ENCODE measurements at regions not wholly inside any gene's neighbourhood (a gene's known extent, or its start where the extent isn't known, plus 50 kb on each side); places are given as distances from the start of the nearest gene placed in this dataset.
"Not testable (repeated sequence)": the region's sequence is repeated elsewhere in the genome, so short reads cannot be mapped to it uniquely, and the experiment has no call there.

- DNase-seq (ENCODE audit: low spot score), result no peak
Observed at GRCh38 chr11:69951821-69952220, 126.3 kb upstream of the ANO1 start.

- not testable (repeated sequence) for DNase-seq (ENCODE audit: low spot score)
Observed at GRCh38 chr11:69952229-69952975, 125.7 kb upstream of the ANO1 start.

DNA sequence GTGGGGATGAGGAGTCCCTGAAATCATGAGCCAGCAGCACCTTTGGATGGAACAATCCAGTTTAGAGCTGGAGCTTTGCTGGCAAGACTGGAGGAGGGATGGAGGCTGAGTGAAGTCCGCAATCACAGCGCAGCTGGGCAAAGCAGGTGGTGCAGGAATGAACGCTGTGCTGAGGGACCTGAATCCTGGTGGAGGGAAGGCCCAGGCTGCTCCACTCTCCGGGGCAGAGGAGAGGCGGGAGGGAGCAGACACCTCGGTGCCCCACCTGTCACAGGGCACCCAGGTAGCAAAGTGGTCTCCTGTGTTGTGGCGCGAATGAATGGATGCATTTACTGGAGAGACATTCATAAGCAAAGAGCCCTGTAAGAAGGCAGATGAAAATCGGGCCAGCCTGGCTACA is 124.8 kb upstream of the ANO1 start:
- DNase-seq (ENCODE audit: low spot score), result no peak

DNA sequence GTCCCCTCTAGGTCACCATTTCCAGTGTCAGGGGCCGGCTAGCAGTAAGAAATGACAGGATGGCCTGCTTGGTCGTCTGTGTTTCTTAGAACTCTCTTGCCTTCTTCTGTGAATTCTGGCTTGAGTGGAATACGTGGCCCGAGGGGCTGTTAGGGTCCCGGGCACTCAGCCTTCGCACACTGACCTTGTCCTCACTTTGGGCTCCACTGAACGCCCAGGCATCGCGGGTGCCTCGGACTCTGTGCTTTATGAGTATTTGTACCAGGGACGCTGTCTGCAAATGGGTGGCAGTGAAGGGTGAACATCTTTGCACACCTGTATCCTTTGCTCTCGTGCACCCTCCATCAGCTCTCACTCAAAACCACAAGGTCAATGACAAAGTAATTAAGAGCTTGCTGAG is 123.4 kb upstream of the ANO1 start:
- DNase-seq (ENCODE audit: low spot score), result no peak

GRCh38 chr11:69956669-69957190 is 121.4 kb upstream of the ANO1 start:
- DNase-seq (ENCODE audit: low spot score), result no peak

DNA sequence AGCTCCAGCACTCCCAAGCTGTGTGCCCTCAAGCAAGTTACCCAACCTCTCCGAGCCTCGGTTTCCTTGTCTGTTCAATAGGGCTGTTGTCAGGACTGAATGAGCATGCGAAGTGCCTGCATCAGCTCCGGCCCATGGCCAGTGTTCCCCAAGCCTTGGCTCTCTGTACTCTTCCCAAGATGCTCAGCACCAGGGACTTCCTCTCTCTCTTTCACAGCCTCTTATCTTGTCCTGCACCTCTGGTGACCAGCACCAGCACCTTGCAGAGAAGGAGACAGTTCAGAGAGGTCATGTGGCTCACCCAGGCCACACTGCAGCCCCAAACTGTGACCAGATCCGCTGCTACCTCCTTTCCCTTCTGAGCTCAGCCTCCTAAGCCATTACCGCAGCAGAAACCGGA is 120.3 kb upstream of the ANO1 start:
- no peak for DNase-seq (ENCODE audit: low spot score)

DNA sequence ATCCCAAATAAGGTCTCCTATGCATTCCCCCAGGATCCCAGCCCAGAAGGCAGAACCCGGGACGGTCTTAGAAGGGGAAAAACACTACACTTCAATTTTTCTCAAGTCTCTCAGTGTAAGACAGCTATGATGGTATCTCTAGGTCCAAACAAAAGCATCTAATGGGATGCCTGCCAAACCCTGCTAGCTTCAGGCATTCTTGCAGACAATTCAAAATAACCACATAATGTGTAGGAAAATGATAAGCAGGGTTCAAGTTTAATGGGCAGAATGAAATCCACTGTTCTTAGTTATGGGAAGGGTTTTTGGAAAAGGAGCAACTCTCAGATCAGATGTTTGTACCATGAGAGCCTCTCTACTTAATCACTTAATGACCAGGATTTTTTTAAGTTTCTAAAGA is 119.8 kb upstream of the ANO1 start:
- DNase-seq (ENCODE audit: low spot score), result no peak

GRCh38 chr11:69959461-69959860 is 118.7 kb upstream of the ANO1 start:
- DNase-seq (ENCODE audit: low spot score), result no peak

- DNase-seq (ENCODE audit: low spot score), result no peak
Observed at GRCh38 chr11:69961738-69962137, 116.4 kb upstream of the ANO1 start.

- peak; percentile 45 for DNase-seq (ENCODE audit: low spot score)
Observed at GRCh38 chr11:69962152-69962551, 116.0 kb upstream of the ANO1 start.

- DNase-seq (ENCODE audit: low spot score), result no peak
Observed at GRCh38 chr11:69963533-69964246, 114.4 kb upstream of the ANO1 start.

DNA sequence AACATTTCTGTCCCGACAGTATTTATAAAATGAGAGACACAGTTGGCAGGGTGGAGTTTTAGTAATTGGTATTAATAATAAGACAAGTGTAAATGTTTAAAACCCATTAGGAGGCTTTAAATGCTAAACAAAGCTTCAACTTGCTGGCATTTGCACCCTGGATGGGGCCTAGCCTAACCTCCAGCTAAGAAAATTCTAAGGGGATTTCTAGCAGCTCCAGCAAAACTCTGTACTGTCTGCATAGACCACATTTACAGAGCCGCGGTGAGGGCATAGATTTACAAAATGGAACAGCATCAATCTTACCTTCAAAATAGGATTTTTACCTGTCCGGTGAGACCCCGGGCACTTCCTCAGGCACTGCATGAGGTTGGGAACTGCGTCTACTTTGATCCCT is 113.9 kb upstream of the ANO1 start:
- DNase-seq (ENCODE audit: low spot score), result no peak

GRCh38 chr11:69965821-69966582 is 112.1 kb upstream of the ANO1 start:
- DNase-seq (ENCODE audit: low spot score), result no peak

DNA sequence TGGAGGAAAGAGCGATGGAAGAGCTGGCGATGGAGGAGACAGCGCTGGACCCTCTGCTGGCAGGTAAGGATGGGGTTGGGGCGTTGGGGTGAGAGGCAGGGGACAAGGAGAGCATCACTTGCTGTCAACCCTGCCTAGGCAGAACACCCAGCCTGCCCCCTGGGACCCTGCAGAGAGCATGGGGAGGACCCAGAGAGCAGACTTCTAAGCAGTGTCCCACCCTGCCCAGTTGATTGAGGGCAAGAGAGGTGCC is 111.6 kb upstream of the ANO1 start:
- DNase-seq (ENCODE audit: low spot score), result no peak

DNA sequence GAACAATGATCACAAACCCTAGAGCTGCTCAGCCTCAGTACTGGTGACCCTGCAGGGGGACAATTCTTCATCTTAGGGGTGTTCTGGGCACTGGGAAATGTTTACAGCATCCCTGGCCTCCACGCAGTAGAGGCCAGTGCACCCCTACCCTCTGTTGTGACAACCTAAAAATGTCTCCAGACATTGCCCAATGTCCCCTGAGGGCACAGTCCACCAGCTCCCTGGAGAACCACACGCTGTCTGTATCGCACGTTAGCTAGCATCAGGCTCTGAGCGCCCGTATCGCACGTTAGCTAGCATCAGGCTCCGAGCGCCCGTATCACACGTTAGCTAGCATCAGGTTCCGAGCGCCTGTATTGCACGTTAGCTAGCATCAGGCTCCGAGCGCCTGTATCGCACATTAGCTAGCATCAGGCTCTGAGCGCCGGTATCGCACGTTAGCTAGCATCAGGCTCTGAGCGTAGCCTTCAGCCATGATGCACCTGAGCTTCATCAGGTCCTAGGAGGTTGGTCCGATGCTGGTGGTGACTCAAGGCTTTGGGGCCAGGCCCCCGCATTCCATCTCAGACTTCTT is 111.1 kb upstream of the ANO1 start:
- no peak for DNase-seq (ENCODE audit: low spot score)

- DNase-seq (ENCODE audit: low spot score), result no peak
Observed at GRCh38 chr11:69967484-69967883, 110.6 kb upstream of the ANO1 start.

- no peak for DNase-seq (ENCODE audit: low spot score)
Observed at GRCh38 chr11:69968396-69969347, 109.4 kb upstream of the ANO1 start.

GRCh38 chr11:69969890-69970784 is 108.0 kb upstream of the ANO1 start:
- no peak for DNase-seq (ENCODE audit: low spot score)

GRCh38 chr11:69970785-69971535 is 107.2 kb upstream of the ANO1 start:
- DNase-seq (ENCODE audit: low spot score), result no peak

DNA sequence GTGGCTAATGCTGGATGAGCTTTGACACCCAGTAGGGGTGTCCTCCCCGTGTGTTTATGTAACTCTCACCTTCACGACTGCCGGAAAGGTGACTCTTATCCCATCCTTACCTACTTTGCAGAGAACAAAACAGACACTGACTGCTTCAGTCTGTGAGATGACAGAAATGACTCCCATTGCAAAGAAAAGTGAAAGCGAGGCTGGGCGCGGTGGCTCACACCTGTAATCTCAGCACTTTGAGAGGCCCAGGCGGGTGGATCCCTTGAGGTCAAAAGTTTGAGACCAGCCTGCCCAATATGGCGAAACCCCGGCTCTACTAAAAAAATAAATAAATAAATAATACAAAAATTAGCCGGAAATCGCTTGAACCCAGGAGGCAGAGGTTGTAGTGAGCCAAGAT is 106.4 kb upstream of the ANO1 start:
- no peak for DNase-seq (ENCODE audit: low spot score)

Data from AG20443 (cell line).